Mesodermal cell (in vitro differentiated cells): ENCODE measurements at regions not wholly inside any gene's neighbourhood (a gene's known extent, or its start where the extent isn't known, plus 50 kb on each side); places are given as distances from the start of the nearest gene placed in this dataset.
"Not testable (repeated sequence)": the region's sequence is repeated elsewhere in the genome, so short reads cannot be mapped to it uniquely, and the experiment has no call there.

Experiments
- H3K27ac ChIP-seq: 2 replicates; pipeline ENCODE4 v1.7.0; 2013; ENCODE audit warnings: mild to moderate bottlenecking, low read depth, low read length, moderate library complexity; ENCODE audit not compliant: severe bottlenecking
- H3K36me3 ChIP-seq: 2 replicates; pipeline ENCODE4 v1.7.1; 2013; ENCODE audit warnings: mild to moderate bottlenecking, low read length, moderate library complexity; ENCODE audit not compliant: control insufficient read depth, insufficient read depth
- H3K4me1 ChIP-seq: one replicate; pipeline ENCODE4 v1.7.1; 2013; ENCODE audit warnings: mild to moderate bottlenecking, low read length; ENCODE audit not compliant: insufficient read depth, control insufficient read depth, poor library complexity, severe bottlenecking
- H3K4me3 ChIP-seq: 2 replicates; pipeline ENCODE4 v1.7.0; 2013; ENCODE audit warnings: low read length, control low read depth, mild to moderate bottlenecking; ENCODE audit not compliant: insufficient read depth, poor library complexity, severe bottlenecking; ENCODE audit errors: extremely low read depth
- H3K9me3 ChIP-seq: 2 replicates; pipeline ENCODE4 v1.7.1; 2013; ENCODE audit warnings: mild to moderate bottlenecking, low read length, moderate library complexity; ENCODE audit not compliant: control insufficient read depth
- WGBS, 2 experiments: methylation state at CpG; one replicate each; pipeline ENCODE4 v1.1.5; 2013; ENCODE audit warnings: missing lambda C conversion rate in 2 of 2; ENCODE audit not compliant: insufficient coverage in 2 of 2; 5-methylcytosine and 5-hydroxymethylcytosine counted together

GRCh38 chr6:153984811-153985210 lies 54.2 kb upstream of the OPRM1 start:
- no peak overlapping the region for H3K27ac ChIP-seq
- no peaks in the 10 kb centered on the region for H3K36me3 ChIP-seq
- no peak overlapping the region for H3K4me3 ChIP-seq
- no CpG with 5 or more reads among the region's 1 CpG for WGBS, 2 experiments
- no peaks in the 10 kb centered on the region for H3K9me3 ChIP-seq
- H3K4me1 ChIP-seq, result no peaks in the 10 kb centered on the region

- Histone ChIP-seq H3K27ac (no peak overlapping the region), H3K9me3 (no peaks in the 10 kb centered on the region), H3K36me3 (no peaks in the 10 kb centered on the region), H3K4me1 (no peaks in the 10 kb centered on the region), H3K4me3 (no peak overlapping the region)
- 80 to 100% methylated on average over 1 of the region's 2 CpGs for WGBS, 2 experiments
Observed at GRCh38 chr6:153980171-153980570, 58.9 kb upstream of the OPRM1 start.

- H3K36me3 ChIP-seq, H3K4me3 ChIP-seq, H3K27ac ChIP-seq, H3K9me3 ChIP-seq, H3K4me1 ChIP-seq: not testable (repeated sequence)
- 63 to 86% methylated on average over 6 to 19 of the region's 26 CpGs for WGBS, 2 experiments
Observed at GRCh38 chr6:153978911-153979548, 60.0 kb upstream of the OPRM1 start.

DNA sequence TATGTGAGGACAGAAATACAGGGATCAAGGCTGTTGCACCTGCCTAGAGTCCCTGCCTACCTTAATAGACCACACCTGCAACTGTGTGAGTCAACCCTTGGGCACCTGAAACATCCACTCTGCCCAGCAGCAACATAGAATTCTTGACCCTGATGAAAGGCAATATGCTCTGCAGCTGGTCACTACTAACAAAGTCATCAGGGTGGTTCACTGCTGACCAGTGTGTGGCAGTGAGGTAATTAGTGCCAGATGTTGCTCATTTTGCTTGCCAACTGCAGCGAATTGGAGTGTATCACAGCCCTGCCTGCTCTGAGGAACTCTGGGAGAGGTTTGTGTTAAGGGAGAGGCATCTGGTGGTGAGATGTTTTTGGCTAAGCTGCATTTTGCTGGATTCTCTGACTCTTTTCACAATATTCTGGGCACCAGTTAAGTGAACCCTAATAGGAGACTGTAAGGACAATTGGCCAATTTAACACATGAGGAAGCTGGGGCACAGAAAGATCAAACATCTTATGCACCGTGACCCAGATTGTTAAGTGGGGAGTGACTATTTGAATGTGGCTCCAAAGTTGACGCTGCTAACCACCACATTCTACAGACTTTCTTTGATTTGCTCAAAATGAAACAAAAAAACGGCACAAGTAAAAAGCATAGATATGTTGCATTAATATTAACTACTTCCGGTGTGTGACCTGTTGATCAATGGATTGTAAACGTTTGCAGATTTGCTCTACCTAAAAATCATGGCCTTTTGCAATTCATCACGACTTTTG lies 61.9 kb upstream of the OPRM1 start:
- H3K36me3 ChIP-seq, result no peaks in the 10 kb centered on the region
- no peaks in the 10 kb centered on the region for H3K4me1 ChIP-seq
- no peak overlapping the region for H3K4me3 ChIP-seq
- H3K27ac ChIP-seq, result no peak overlapping the region
- WGBS, 2 experiments, result 89 to 100% methylated on average over 2 to 4 of the region's 7 CpGs
- no peaks in the 10 kb centered on the region for H3K9me3 ChIP-seq

DNA sequence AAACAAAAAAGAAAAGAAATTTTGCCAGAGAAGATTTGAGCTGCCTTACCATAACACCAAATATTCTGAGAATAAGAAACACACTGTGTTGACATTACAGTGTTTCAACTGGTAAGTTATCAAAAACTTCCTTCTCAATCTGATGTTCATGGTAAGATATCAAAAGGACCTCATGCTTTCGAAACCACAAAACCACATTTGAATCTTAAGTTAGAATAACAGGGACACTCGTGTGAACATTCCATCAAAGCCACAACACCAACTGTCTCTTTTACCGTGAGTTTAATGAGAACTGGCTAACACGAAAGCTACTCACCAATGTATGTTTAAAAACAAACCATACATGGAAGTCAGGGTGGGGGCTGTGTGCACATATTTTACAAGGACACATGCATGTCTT lies 73.0 kb upstream of the OPRM1 start:
- no peaks in the 10 kb centered on the region for H3K36me3 ChIP-seq
- WGBS, 2 experiments, result 79 to 90% methylated on average over 2 to 4 of the region's 4 CpGs
- no peaks in the 10 kb centered on the region for H3K4me1 ChIP-seq
- no peak overlapping the region for H3K4me3 ChIP-seq
- no peaks in the 10 kb centered on the region for H3K9me3 ChIP-seq
- H3K27ac ChIP-seq, result no peak overlapping the region

DNA sequence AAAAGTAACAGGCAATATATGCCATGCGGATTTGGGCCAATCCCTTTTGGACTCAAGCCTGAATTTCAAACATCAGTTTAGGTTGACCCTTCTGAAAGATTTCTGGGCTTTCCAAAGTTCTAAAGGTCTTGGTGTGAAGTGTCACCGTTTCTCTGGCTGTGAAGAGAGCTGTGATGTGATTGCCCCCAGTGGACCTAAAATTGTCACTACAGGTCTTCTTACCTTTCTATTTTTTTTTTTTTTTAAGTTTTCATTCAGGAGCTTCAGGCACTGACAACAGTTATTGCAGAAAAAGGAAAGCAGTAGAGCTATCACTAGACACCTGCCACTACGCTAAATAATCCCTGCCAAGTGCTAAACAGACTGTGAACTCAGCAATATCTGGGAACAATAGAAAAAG lies 75.7 kb upstream of the OPRM1 start:
- Histone ChIP-seq H3K4me3 (no peak overlapping the region), H3K4me1 (peaks cover 3% of the 10 kb centered on the region), H3K36me3 (no peaks in the 10 kb centered on the region), H3K9me3 (no peaks in the 10 kb centered on the region), H3K27ac (no peak overlapping the region)
- WGBS, 2 experiments, result 74 to 100% methylated on average over 1 to 2 of the region's 3 CpGs

GRCh38 chr6:153962555-153962954 lies 76.5 kb upstream of the OPRM1 start:
- Histone ChIP-seq H3K36me3 (no peaks in the 10 kb centered on the region), H3K27ac (no peak overlapping the region), H3K4me3 (no peak overlapping the region), H3K9me3 (no peaks in the 10 kb centered on the region), H3K4me1 (peaks cover 3% of the 10 kb centered on the region)
- WGBS, 2 experiments, result 100% methylated on average over 1 of the region's 2 CpGs; no CpG with 5 or more reads in 1 of the 2 experiments

DNA sequence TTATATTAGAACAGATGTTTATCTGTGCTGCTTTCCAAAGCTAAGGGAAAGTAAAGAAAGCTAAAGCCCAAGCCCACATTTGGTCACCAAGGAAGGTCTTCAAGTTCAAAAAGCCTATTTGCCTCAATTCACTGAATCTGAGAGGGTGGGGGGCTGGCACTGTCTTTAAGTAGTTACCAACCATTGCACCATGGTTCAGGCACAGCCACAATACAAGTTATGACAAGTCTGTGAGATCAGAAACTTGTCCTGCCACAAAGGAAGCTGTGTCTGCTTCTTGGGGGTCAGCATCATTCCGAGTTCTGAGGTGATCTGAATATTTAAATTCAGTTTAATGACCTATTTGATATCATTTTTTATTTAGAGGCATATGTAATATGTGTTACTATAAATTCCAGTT lies 78.3 kb upstream of the OPRM1 start:
- H3K9me3 ChIP-seq, result no peaks in the 10 kb centered on the region
- peaks cover 3% of the 10 kb centered on the region for H3K4me1 ChIP-seq
- no peak overlapping the region for H3K4me3 ChIP-seq
- no CpG with 5 or more reads among the region's 1 CpG for WGBS, 2 experiments
- H3K27ac ChIP-seq, result no peak overlapping the region
- no peaks in the 10 kb centered on the region for H3K36me3 ChIP-seq

- 91 to 100% methylated on average over 3 to 4 of the region's 4 CpGs for whole genome bisulfite sequencing, 2 experiments
- H3K36me3 ChIP-seq, result no peaks in the 10 kb centered on the region
- no peaks in the 10 kb centered on the region for H3K9me3 ChIP-seq
- H3K4me1 ChIP-seq, result peaks cover 3% of the 10 kb centered on the region
- H3K27ac ChIP-seq, result no peak overlapping the region
- no peak overlapping the region for H3K4me3 ChIP-seq
Observed at GRCh38 chr6:153960281-153960680, 78.8 kb upstream of the OPRM1 start.

GRCh38 chr6:153959276-153959675 lies 79.8 kb upstream of the OPRM1 start:
- no peak overlapping the region for H3K27ac ChIP-seq

DNA sequence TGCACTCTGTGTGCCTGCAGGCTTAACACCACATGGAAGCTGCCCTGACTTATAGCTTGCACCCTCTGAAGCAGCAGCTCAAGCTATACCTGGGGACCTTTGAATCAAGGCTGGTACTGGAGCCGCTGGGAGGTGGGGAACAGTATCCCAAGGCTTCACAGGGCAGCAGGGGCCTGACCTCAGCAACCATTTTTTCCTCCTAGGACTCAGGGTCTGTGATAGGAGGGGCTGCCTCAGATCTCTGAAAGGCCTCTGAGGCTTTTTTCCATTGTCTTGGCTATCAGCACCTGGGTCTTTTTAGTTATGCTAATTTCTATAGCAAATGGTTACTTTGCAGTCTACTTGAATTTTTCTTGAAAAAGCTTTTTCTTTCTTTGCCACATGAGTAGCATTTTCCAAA lies 80.2 kb upstream of the OPRM1 start:
- H3K4me1 ChIP-seq, result peaks cover 3% of the 10 kb centered on the region
- H3K9me3 ChIP-seq, result no peaks in the 10 kb centered on the region
- H3K27ac ChIP-seq, result no peak overlapping the region
- WGBS, 2 experiments, result 60% methylated on average over 1 of the region's 1 CpG; no CpG with 5 or more reads in 1 of the 2 experiments
- H3K36me3 ChIP-seq, result no peaks in the 10 kb centered on the region
- no peak overlapping the region for H3K4me3 ChIP-seq

More at GRCh38 chr6:153959276-153959675, 79.8 kb upstream of the OPRM1 start:
- Histone ChIP-seq H3K9me3 (no peaks in the 10 kb centered on the region), H3K4me1 (peaks cover 3% of the 10 kb centered on the region), H3K36me3 (no peaks in the 10 kb centered on the region), H3K4me3 (no peak overlapping the region)
- 92 to 100% methylated on average over 1 of the region's 1 CpG for WGBS, 2 experiments
